GM18505 (cell line): ENCODE measurements at regions not wholly inside any gene's neighbourhood (a gene's known extent, or its start where the extent isn't known, plus 50 kb on each side); places are given as distances from the start of the nearest gene placed in this dataset.

Experiments
- ATAC-seq: cut with Tn5 transposase; IDR thresholded peaks from one replicate; pipeline ENCODE4 v1.9.1; 2021; ENCODE audit not compliant: unreplicated experiment
- POLR2A ChIP-seq: IDR thresholded peaks from 4 replicates; pipeline ENCODE4 v1.6.1; 2011; ENCODE audit warnings: borderline replicate concordance; ENCODE audit not compliant: insufficient read depth, insufficient read length; ENCODE audit errors: extremely low read depth

DNA sequence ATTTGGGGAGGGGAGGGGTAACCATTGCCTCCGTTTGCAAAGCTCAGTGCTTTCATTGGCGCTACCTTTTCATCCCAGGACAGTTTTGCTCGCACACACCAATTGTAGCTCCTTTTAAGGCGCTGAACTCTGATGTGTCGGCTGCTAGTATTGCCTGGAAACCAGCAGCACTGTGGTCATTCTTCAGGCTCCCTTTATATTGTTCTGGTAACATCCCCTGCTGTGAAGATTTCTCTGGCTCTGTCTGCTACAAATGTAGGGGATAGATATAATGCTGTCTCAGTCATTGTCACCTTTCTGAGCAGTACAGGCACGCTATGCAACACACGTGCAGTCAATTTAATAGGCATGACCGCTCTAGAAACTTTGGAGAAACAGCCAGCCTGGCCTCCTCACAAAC, 172.9 kb upstream of the SASH1 start:
- ATAC-seq = no peak
- no peak for TF ChIP-seq POLR2A

- ATAC-seq = no peak
- TF ChIP-seq POLR2A = no peak
Observed at GRCh38 chr6:148170286-148170685, 172.4 kb upstream of the SASH1 start.

GRCh38 chr6:148173548-148173947, 169.1 kb upstream of the SASH1 start:
- ATAC-seq = no peak
- TF ChIP-seq POLR2A = no peak

DNA sequence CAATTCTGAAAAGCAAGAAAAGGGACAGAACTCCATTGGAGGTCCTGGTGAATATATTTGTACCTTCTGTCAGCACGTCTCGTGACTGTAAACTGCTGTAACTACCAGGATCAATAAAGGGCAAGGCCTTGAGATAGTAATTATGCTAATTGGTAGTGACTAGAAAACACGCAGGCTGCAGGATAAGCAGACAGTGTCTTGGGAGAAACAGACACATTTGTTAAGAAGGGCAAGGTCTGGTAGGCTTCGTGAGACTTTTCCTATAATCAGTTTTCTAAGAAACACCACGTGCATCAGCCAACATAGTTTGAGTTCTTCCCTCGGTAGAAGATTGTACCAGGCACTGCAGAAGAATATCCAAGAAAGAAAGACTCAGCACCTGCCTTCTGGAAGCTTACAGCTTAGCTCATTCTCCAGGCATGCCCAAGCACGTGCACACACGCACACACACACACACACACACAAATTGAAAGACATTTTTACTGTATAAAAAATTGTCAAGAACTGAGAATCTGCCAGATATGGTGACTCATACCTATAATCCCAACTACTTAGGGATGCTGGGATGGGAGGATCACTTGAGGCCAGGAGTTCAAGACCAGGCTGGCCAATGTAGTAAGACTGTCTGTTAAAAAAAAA, 167.0 kb upstream of the SASH1 start:
- no peak for ATAC-seq
- TF ChIP-seq POLR2A = no peak

DNA sequence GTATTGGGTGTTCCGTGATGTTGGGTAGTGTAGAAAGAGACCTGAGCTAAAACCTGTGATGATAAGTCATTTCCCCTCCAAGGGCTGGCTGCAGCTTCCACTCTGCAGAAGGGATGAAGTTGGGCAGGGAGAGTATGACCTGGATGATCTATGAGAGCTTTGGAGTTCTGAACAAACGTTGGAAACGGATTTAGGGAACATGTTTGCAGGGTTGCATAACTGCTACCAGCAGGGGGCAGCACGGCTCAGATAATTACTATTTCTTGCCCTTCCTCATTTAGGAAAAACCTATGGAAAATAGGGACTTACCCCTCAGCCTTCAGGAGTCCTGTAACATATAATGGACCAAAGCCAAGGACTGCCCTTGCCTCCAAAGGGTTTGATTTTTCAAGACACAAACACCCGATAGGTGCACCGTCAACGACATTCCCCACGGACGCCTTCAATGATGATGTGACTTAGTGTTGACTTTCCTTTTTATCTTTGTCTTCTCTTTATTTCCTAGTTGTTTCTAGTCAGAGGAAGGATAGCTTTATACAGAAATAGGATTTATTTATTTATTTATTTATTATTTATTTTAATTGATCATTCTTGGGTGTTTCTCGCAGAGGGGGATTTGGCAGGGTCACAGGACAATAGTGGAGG, 164.9 kb upstream of the SASH1 start:
- ATAC-seq = no peak

GRCh38 chr6:148179786-148180185, 162.9 kb upstream of the SASH1 start:
- no peak for TF ChIP-seq POLR2A
- ATAC-seq = no peak

More for the DNA sequence above, 164.9 kb upstream of the SASH1 start:
- no peak for TF ChIP-seq POLR2A

- no peak for TF ChIP-seq POLR2A
- no peak for ATAC-seq
Observed at GRCh38 chr6:148182378-148182777, 160.3 kb upstream of the SASH1 start.

DNA sequence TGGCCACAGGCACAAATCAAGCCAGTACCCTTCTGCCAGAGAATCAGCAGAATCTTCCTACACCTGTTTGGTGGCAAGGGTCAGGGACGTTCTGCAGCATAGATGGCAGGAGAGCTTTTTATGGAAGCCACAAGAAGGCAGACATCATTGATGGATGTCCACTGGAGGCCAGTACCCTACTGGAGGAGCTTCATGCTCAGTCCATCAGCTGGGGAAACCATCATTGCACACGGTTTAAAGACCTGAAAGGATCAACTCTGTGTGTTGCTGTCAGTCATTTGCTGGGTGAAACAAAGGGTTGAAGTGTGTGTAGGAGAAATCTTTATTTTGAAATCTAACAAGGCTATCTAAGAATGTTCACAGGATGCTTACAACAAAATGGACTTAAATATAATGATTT, 158.9 kb upstream of the SASH1 start:
- no peak for ATAC-seq
- no peak for TF ChIP-seq POLR2A

DNA sequence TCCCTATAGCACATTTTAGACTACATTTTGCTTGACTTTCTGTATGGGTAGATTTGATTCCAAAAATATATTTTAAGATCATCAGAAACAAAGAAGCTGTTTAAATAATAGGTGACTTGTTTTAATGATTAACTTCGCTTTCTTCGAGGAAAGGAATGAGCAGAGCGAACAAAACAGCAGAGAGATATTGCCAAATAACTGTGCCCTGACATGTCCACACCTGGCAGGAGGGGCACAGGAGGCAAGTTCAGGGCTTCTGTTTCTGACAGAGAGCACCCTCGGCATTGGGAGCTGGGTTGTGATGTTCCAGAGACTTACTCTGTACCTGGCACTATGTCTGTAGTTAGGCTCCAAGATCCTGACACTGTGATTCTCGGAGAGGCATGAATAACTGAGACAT, 155.7 kb upstream of the SASH1 start:
- no peak for ATAC-seq

DNA sequence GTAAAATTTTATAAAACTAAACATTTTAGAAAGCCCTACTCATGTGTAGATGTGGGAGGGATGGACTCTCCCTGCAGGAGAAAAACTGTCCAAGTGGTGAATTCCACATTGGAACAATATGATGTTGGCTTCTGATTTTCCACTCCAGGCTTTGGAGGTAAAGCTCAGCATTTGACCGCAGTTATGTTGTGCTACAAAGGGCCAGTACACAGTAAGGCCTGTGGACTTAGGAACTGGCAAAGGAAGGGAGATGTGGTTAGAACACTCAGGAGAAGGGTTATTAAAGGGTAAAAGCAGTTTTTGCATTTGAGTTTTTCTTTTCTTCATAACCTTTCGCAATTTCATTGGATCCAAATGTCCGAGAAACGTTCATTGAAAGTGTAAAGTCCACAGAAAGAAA, 150.3 kb upstream of the SASH1 start:
- no peak for TF ChIP-seq POLR2A
- no peak for ATAC-seq

More for the DNA sequence above, 155.7 kb upstream of the SASH1 start:
- TF ChIP-seq POLR2A = no peak

GRCh38 chr6:148193063-148193680, 149.5 kb upstream of the SASH1 start:
- ATAC-seq = no peak

DNA sequence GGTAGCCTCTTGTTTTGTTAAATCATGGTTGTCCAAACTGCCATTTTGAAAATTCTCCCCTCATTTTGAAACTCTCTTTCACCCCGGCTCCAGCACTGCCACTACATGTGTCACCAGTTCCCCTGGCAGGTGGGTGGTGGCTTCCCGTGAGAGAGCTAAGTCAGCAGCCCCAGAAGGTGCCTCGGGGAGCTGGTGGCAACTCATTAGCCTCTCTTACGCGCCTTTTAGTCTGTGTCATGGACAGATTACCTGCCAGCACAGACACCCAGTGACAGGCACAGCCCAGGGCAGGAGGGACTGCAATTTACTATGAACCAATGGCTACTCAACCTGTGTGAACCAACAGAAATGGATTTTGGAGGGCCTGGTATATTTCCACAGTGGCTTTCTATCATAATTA, 147.1 kb upstream of the SASH1 start:
- no peak for ATAC-seq
- no peak for TF ChIP-seq POLR2A

More at GRCh38 chr6:148193063-148193680, 149.5 kb upstream of the SASH1 start:
- TF ChIP-seq POLR2A = no peak

GRCh38 chr6:148199584-148199983, 143.1 kb upstream of the SASH1 start:
- TF ChIP-seq POLR2A = no peak
- no peak for ATAC-seq

- ATAC-seq = no peak
- TF ChIP-seq POLR2A = no peak
Observed at GRCh38 chr6:148200293-148200692, 142.3 kb upstream of the SASH1 start.
